Large intestine (tissue), 3 donors: ENCODE measurements at regions not wholly inside any gene's neighbourhood (a gene's known extent, or its start where the extent isn't known, plus 50 kb on each side); places are given as distances from the start of the nearest gene placed in this dataset.
"Not testable (repeated sequence)": the region's sequence is repeated elsewhere in the genome, so short reads cannot be mapped to it uniquely, and the experiment has no call there.

Experiments
- DNase-seq, 2 donors: peaks; one replicate each; pipeline versions ENCODE4 v3.0.0 to v3.0.0-alpha.2; 2013
- H3K27ac ChIP-seq: one replicate; pipeline ENCODE4 v1.5.1; 2013; ENCODE audit warnings: low read length
- H3K27me3 ChIP-seq: 2 replicates; pipeline ENCODE4 v1.6.1; 2013; ENCODE audit warnings: low read length; ENCODE audit not compliant: control insufficient read depth, insufficient read depth
- H3K36me3 ChIP-seq: 2 replicates; pipeline ENCODE4 v1.6.1; 2013; ENCODE audit warnings: low read length; ENCODE audit not compliant: control insufficient read depth, insufficient read depth
- H3K4me1 ChIP-seq: one replicate; pipeline ENCODE4 v1.6.1; 2013; ENCODE audit warnings: low read length; ENCODE audit not compliant: control insufficient read depth, insufficient read depth
- H3K4me3 ChIP-seq: one replicate; pipeline ENCODE4 v1.5.1; 2013; ENCODE audit warnings: low read length
- H3K9me3 ChIP-seq: one replicate; pipeline ENCODE4 v1.6.1; 2013; ENCODE audit warnings: mild to moderate bottlenecking, low read depth, low read length, moderate library complexity; ENCODE audit not compliant: control insufficient read depth
- WGBS: methylation state at CpG from one replicate; pipeline ENCODE4 v1.1.5; 2013; ENCODE audit warnings: low lambda C conversion rate; ENCODE audit not compliant: insufficient coverage; 5-methylcytosine and 5-hydroxymethylcytosine counted together

DNA sequence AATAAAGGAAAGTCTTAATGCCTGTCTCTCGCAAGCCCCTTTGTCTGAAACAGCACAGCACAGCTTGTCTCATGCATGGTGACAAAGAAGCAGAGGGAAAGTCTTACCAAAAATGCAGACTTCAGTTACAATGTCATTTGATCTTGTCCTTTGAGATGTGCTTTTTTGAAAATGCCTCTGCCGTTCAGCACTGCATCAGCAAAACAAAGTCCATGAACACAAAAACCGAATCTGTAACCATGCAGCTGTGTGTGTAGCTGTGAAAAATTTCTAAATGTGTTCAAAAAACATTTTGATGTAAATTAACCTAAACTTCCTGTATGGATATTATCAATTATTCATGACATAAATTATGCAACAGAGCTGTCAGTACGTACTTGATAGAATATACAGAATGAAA lies 391.9 kb upstream of the FRG2C start:
- H3K27ac ChIP-seq, H3K36me3 ChIP-seq, H3K4me1 ChIP-seq, H3K27me3 ChIP-seq, H3K9me3 ChIP-seq, DNase-seq, H3K4me3 ChIP-seq: not testable (repeated sequence)
- 83% methylated on average over 1 of the region's 4 CpGs for WGBS

GRCh38 chr3:75272691-75273090 lies 391.4 kb upstream of the FRG2C start:
- no peaks in the 10 kb centered on the region for H3K4me1 ChIP-seq
- no peak overlapping the region for H3K4me3 ChIP-seq
- no peaks in the 10 kb centered on the region for H3K27me3 ChIP-seq
- DNase-seq, result peak; percentile 1 to 9
- WGBS, result no CpG with 5 or more reads among the region's 2 CpGs
- no peaks in the 10 kb centered on the region for H3K36me3 ChIP-seq
- H3K27ac ChIP-seq, result no peak overlapping the region
- no peaks in the 10 kb centered on the region for H3K9me3 ChIP-seq

- H3K9me3 ChIP-seq, DNase-seq, H3K36me3 ChIP-seq, H3K4me3 ChIP-seq, H3K27me3 ChIP-seq, H3K27ac ChIP-seq, H3K4me1 ChIP-seq: not testable (repeated sequence)
- WGBS, result no CpG with 5 or more reads among the region's 3 CpGs
These were observed 378.5 kb upstream of the FRG2C start for GRCh38 chr3:75285531-75286148.

- H3K4me1 ChIP-seq, DNase-seq, H3K36me3 ChIP-seq, H3K27me3 ChIP-seq, H3K27ac ChIP-seq, H3K4me3 ChIP-seq, H3K9me3 ChIP-seq: not testable (repeated sequence)
- no CpG with 5 or more reads among the region's 40 CpGs for WGBS
These were observed 375.1 kb upstream of the FRG2C start for GRCh38 chr3:75288972-75289574.

GRCh38 chr3:75294124-75294523 lies 370.0 kb upstream of the FRG2C start:
- no CpG with 5 or more reads among the region's 4 CpGs for WGBS
- peak; percentile 3 to 10 for DNase-seq

DNA sequence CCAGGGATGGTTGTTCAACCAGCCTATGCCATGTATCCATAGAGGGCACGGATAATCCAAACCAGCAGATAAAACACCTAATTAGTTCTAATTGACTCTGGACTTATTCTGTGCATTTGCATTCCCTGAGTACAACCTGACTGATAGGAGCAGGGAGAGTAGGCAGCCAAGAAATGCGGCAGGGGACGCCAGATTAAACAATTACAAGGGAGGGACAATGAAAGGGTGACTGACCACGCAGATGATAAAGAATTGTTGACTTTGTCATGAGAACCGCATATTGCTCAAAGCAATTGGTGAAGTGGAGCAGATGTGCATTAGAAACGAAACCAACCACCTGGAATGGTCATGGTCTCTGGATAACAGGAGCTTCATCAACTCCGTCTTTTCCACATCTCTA lies 369.1 kb upstream of the FRG2C start:
- no peak overlapping the region for H3K4me3 ChIP-seq
- no CpG with 5 or more reads among the region's 7 CpGs for WGBS
- H3K27me3 ChIP-seq, result no peaks in the 10 kb centered on the region
- DNase-seq, result no peak
- H3K27ac ChIP-seq, result no peak overlapping the region
- no peaks in the 10 kb centered on the region for H3K9me3 ChIP-seq
- H3K36me3 ChIP-seq, result no peaks in the 10 kb centered on the region
- H3K4me1 ChIP-seq, result no peaks in the 10 kb centered on the region

More at GRCh38 chr3:75294124-75294523, 370.0 kb upstream of the FRG2C start:
- Histone ChIP-seq H3K27me3 (no peaks in the 10 kb centered on the region), H3K4me3 (no peak overlapping the region), H3K4me1 (no peaks in the 10 kb centered on the region), H3K27ac (no peak overlapping the region), H3K36me3 (no peaks in the 10 kb centered on the region), H3K9me3 (no peaks in the 10 kb centered on the region)

DNA sequence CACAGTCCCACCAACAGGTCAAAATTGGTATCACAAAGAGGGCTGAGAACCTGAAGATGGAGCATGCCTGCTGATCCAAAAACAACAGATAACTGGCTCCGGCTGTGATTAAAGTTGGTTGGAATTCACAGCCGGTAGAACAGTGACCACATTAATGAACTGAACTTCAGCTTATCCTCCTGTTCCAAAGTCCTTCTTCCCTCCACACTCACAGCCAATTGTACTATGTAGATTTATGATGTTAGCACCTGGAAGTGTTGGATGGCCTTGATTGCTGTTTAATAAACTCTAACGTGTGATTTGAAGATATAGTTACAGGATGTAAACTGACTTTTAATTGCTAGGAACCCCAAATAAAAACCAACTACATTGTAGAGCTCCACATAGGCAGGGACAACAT lies 367.3 kb upstream of the FRG2C start:
- DNase-seq, result no peak
- no peak overlapping the region for H3K4me3 ChIP-seq
- no peaks in the 10 kb centered on the region for H3K27me3 ChIP-seq
- H3K9me3 ChIP-seq, result no peaks in the 10 kb centered on the region
- WGBS, result no CpG with 5 or more reads among the region's 3 CpGs
- H3K27ac ChIP-seq, result no peak overlapping the region
- no peaks in the 10 kb centered on the region for H3K36me3 ChIP-seq
- no peaks in the 10 kb centered on the region for H3K4me1 ChIP-seq

DNA sequence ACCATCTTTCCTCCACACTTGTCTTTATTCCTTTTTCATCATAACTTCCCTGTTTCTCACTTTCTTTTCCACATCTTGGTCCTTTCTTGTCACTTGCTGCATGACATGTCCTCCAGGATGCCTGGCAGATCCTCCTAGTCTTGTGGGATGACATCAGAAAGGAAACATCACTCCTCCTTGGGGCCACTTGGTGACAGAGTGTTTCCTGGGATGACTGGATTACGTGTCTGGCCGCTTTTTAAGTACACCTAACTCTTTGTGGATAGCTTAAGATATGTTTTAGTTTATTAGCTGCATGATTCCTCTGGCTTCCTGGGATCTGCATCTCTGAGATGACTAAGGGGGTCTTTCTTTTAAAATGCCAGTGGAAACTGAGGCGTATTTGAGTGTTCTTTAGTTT lies 363.5 kb upstream of the FRG2C start:
- no peaks in the 10 kb centered on the region for H3K27me3 ChIP-seq
- WGBS, result no CpG with 5 or more reads among the region's 3 CpGs

DNA sequence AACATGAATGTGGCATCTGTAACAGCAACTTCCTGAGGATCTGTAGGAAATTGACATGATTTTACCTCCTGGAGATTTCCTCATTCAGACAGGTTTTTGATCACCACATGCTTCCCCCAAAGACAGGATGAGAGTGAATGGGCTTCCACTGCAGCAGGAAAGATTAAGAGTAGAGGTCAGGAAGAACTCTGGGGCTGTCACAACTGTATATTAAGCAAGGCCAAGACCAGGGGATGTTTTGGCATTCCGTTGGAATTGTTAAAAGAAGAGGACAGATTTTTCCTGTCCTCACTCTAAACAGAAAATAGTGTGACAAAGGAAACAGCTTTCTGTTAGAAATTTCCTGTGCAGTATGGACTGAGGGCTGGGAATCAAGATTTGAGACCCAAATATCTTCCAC lies 363.1 kb upstream of the FRG2C start:
- H3K36me3 ChIP-seq, DNase-seq, H3K4me3 ChIP-seq, H3K4me1 ChIP-seq, H3K27me3 ChIP-seq, H3K9me3 ChIP-seq, H3K27ac ChIP-seq: not testable (repeated sequence)
- WGBS, result no CpG with 5 or more reads among the region's 1 CpG

More for the DNA sequence above, 363.5 kb upstream of the FRG2C start:
- H3K27ac ChIP-seq, result no peak overlapping the region
- DNase-seq, result no peak
- H3K4me1 ChIP-seq, result no peaks in the 10 kb centered on the region
- no peak overlapping the region for H3K4me3 ChIP-seq
- no peaks in the 10 kb centered on the region for H3K36me3 ChIP-seq
- H3K9me3 ChIP-seq, result no peaks in the 10 kb centered on the region

GRCh38 chr3:75303741-75304140 lies 360.4 kb upstream of the FRG2C start:
- Histone ChIP-seq H3K36me3 (no peaks in the 10 kb centered on the region), H3K4me3 (no peak overlapping the region), H3K9me3 (no peaks in the 10 kb centered on the region), H3K4me1 (no peaks in the 10 kb centered on the region), H3K27me3 (no peaks in the 10 kb centered on the region), H3K27ac (no peak overlapping the region)
- 88% methylated on average over 3 of the region's 5 CpGs for WGBS
- DNase-seq, result no peak

- Histone ChIP-seq H3K27ac (no peak overlapping the region), H3K27me3 (no peaks in the 10 kb centered on the region), H3K4me1 (no peaks in the 10 kb centered on the region), H3K4me3 (no peak overlapping the region), H3K9me3 (no peaks in the 10 kb centered on the region), H3K36me3 (no peaks in the 10 kb centered on the region)
- no peak for DNase-seq
- 100% methylated on average over 1 of the region's 4 CpGs for WGBS
These were observed 358.2 kb upstream of the FRG2C start for GRCh38 chr3:75305901-75306300.
